AG09319 (cell line): ENCODE measurements at regions not wholly inside any gene's neighbourhood (a gene's known extent, or its start where the extent isn't known, plus 50 kb on each side); places are given as distances from the start of the nearest gene placed in this dataset.
"Not testable (repeated sequence)": the region's sequence is repeated elsewhere in the genome, so short reads cannot be mapped to it uniquely, and the experiment has no call there.

Experiments
- DNase-seq: peaks from one replicate; pipeline ENCODE4 v3.0.0-alpha.2; 2010; ENCODE audit warnings: low read depth; ENCODE audit errors: extremely low read depth
- CTCF ChIP-seq: IDR thresholded peaks from 2 replicates; pipeline ENCODE4 v1.5.1; 2011; ENCODE audit warnings: low read depth, mild to moderate bottlenecking, inconsistent platforms, low read length, moderate library complexity

- TF ChIP-seq CTCF = no peak
Observed at GRCh38 chr10:53395449-53395848, 622.9 kb upstream of the MBL2 start.

GRCh38 chr10:53387562-53387961 lies 615.0 kb upstream of the MBL2 start:
- DNase-seq = no peak
- TF ChIP-seq CTCF = no peak

More at GRCh38 chr10:53395449-53395848, 622.9 kb upstream of the MBL2 start:
- no peak for DNase-seq

- TF ChIP-seq CTCF = no peak
- no peak for DNase-seq
Observed at GRCh38 chr10:53382543-53382942, 610.0 kb upstream of the MBL2 start.

GRCh38 chr10:53379956-53380355 lies 607.4 kb upstream of the MBL2 start:
- no peak for TF ChIP-seq CTCF

GRCh38 chr10:53370347-53370746 lies 597.8 kb upstream of the MBL2 start:
- no peak for DNase-seq
- TF ChIP-seq CTCF = no peak

More at GRCh38 chr10:53379956-53380355, 607.4 kb upstream of the MBL2 start:
- DNase-seq = no peak

GRCh38 chr10:53361936-53362335 lies 589.4 kb upstream of the MBL2 start:
- no peak for DNase-seq
- no peak for TF ChIP-seq CTCF

- TF ChIP-seq CTCF = no peak
- no peak for DNase-seq
Observed at GRCh38 chr10:53361281-53361680, 588.7 kb upstream of the MBL2 start.

- DNase-seq = not testable (repeated sequence)
Observed at GRCh38 chr10:53358978-53359377, 586.4 kb upstream of the MBL2 start.
